ENCODE measurements at regions not wholly inside any gene's neighbourhood (a gene's known extent, or its start where the extent isn't known, plus 50 kb on each side); places are given as distances from the start of the nearest gene placed in this dataset.
A peak's percentile ranks its signal among the peaks of the same experiment; 100 is the strongest.

DNA sequence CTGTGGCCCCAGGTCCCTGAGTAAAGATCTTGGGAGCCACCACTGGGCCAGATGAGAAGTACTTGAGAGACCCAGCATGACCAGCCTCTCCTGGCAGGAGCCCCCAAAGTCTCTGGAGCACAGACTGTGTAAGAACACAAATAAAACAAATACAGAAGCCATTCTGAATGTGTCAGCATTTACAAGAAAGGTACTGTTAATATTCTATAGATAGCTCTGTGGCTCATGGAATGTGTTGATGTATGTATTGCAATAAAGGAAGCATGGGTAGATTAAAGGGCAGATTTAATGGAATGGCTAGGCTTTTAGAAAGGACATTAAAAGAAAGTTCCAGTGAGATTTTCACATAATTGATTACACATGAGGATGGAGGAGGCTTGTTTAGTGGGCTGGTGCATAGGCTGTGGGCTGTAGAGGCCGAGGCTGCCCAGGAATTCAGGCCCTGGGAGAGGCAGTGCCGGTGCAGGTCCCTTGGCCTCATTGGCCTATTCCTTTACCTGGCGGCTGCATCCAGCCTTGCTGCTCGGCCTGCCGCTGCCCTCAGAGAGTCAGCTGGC, 127.7 kb upstream of the DLX2 start:
- no peak for TF ChIP-seq CTCF (IDR thresholded peaks at IDR 0.05; ENCODE audit: low read depth, low read length)
- Histone ChIP-seq H3K36me3 (no peaks in the 10 kb centered on the region), H3K9me3 (no peaks in the 10 kb centered on the region), H3K4me3 (ENCODE audit: low read depth, low read length) (no peak overlapping the region), H3K27me3 (peaks cover 3% of the 10 kb centered on the region; the same call in 1 of the 2 replicates), H3K4me1 (no peaks in the 10 kb centered on the region; the same call in 1 of the 2 replicates)
- DNase-seq = no peak

GRCh38 chr2:172230889-172231401, 128.2 kb upstream of the DLX2 start:
- H3K9me3 ChIP-seq = no peaks in the 10 kb centered on the region
- no peaks in the 10 kb centered on the region; the same call in 1 of the 2 replicates for H3K4me1 ChIP-seq

GRCh38 chr2:172231508-172231907, 128.8 kb upstream of the DLX2 start:
- no peak for TF ChIP-seq CTCF (IDR thresholded peaks at IDR 0.05; ENCODE audit: low read depth, low read length)
- Histone ChIP-seq H3K4me1 (no peaks in the 10 kb centered on the region; the same call in 1 of the 2 replicates), H3K27me3 (peaks cover 6% of the 10 kb centered on the region; the same call in 1 of the 2 replicates), H3K4me3 (ENCODE audit: low read depth, low read length) (no peak overlapping the region), H3K36me3 (no peaks in the 10 kb centered on the region), H3K9me3 (no peaks in the 10 kb centered on the region)
- DNase-seq = no peak

More at GRCh38 chr2:172230889-172231401, 128.2 kb upstream of the DLX2 start:
- no peak for TF ChIP-seq CTCF (IDR thresholded peaks at IDR 0.05; ENCODE audit: low read depth, low read length)
- Histone ChIP-seq H3K36me3 (no peaks in the 10 kb centered on the region), H3K4me3 (ENCODE audit: low read depth, low read length) (no peak overlapping the region), H3K27me3 (peaks cover 6% of the 10 kb centered on the region; the same call in 1 of the 2 replicates)
- no peak for DNase-seq

- TF ChIP-seq CTCF (IDR thresholded peaks at IDR 0.05; ENCODE audit: low read depth, low read length) = no peak
- DNase-seq = no peak
- Histone ChIP-seq H3K4me1 (no peaks in the 10 kb centered on the region; the same call in 1 of the 2 replicates), H3K36me3 (no peaks in the 10 kb centered on the region), H3K4me3 (ENCODE audit: low read depth, low read length) (no peak overlapping the region), H3K27me3 (peaks cover 6% of the 10 kb centered on the region; the same call in 1 of the 2 replicates), H3K9me3 (no peaks in the 10 kb centered on the region)
These were observed 130.2 kb upstream of the DLX2 start for GRCh38 chr2:172232708-172233396.

- Histone ChIP-seq H3K4me1 (no peaks in the 10 kb centered on the region; the same call in 1 of the 2 replicates), H3K4me3 (ENCODE audit: low read depth, low read length) (peak overlapping the region; percentile 62), H3K36me3 (no peaks in the 10 kb centered on the region), H3K9me3 (no peaks in the 10 kb centered on the region), H3K27me3 (peaks cover 6% of the 10 kb centered on the region; the same call in 1 of the 2 replicates)
- DNase-seq = no peak
- no peak for TF ChIP-seq CTCF (IDR thresholded peaks at IDR 0.05; ENCODE audit: low read depth, low read length)
These were observed 131.5 kb upstream of the DLX2 start for GRCh38 chr2:172233987-172234715.

Measured in BE2C (cell line).